ENCODE measurements at regions not wholly inside any gene's neighbourhood (a gene's known extent, or its start where the extent isn't known, plus 50 kb on each side); places are given as distances from the start of the nearest gene placed in this dataset.

DNA sequence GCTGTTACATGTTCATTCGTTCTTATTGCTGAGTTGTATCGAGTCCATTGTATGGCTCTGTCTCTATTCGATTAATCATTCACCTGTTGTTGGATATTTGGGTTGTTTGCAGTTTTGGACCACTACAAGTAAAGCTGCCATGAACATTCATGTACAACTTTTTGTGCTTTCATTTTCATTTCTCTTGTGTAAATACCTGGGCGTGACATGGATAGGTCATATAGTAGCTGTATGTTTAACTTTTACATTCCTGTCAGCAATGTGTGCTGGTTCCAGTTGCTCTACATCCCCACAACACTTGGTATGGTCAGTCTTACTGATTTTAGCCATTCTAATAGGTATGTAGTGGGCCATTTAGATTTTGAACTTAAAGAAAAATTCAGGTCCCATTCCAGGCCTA is 194.2 kb upstream of the PLET1 start:
- Histone ChIP-seq H3K79me1 (ENCODE audit: low read depth, low read length) (no peaks in the 10 kb centered on the region), H3K4me1 (replicated peaks in 1 of 4; ENCODE audit: control insufficient read depth in 3 of 4, insufficient read depth in 4 of 4, low read length in 3 of 4) (no peaks in the 10 kb centered on the region), H4K5ac (ENCODE audit: insufficient read length, low read depth, low read length) (no peak overlapping the region), H3K23me2 (ENCODE audit: low read depth, low read length) (no peaks in the 10 kb centered on the region; the same call in 1 of the 2 replicates), H2BK120ac (replicated peaks; ENCODE audit: low read depth, low read length) (no peak overlapping the region), H2BK5ac (ENCODE audit: low read depth, low read length) (no peak overlapping the region), H4K20me1 (replicated peaks in 1 of 2; ENCODE audit: control insufficient read depth in 1 of 2, insufficient read depth in 2 of 2, low read length in 2 of 2) (no peaks in the 10 kb centered on the region), H3K36me3 (ENCODE audit: control insufficient read depth in 2 of 4, insufficient read depth in 4 of 4, low read length in 3 of 4) (no peaks in the 10 kb centered on the region), H3K9ac (replicated peaks in 1 of 4; ENCODE audit: extremely low read depth in 1 of 4, low read depth in 3 of 4, low read length in 3 of 4) (no peak overlapping the region), H3K14ac (ENCODE audit: insufficient read length) (no peak overlapping the region), H3K4ac (replicated peaks; ENCODE audit: insufficient read length, low read depth, low read length) (no peak overlapping the region), H3K23ac (ENCODE audit: insufficient read length) (no peak overlapping the region), H3K27ac (ENCODE audit: low read depth, low read length) (no peak overlapping the region), H2BK20ac (ENCODE audit: low read length) (no peak overlapping the region), H2AK5ac (ENCODE audit: low read depth, low read length) (no peak overlapping the region), H3K79me2 (ENCODE audit: control insufficient read depth in 1 of 2, insufficient read depth in 2 of 2, low read length in 2 of 2) (no peaks in the 10 kb centered on the region), H2BK12ac (ENCODE audit: low read depth, low read length) (no peak overlapping the region), H3K9me3 (ENCODE audit: insufficient read depth in 2 of 2, low read depth in 1 of 2, low read length in 1 of 2) (no peaks in the 10 kb centered on the region), H3K4me3 (ENCODE audit: extremely low read depth in 1 of 4, insufficient read depth in 2 of 4, low read depth in 3 of 4, low read length in 4 of 4) (no peak overlapping the region), H3K27me3 (replicated peaks in 1 of 4; ENCODE audit: control insufficient read depth in 3 of 4, extremely low read depth in 1 of 4, insufficient read depth in 3 of 4, low read length in 3 of 4) (no peaks in the 10 kb centered on the region; a peak in 1 of 7 replicates), H4K8ac (ENCODE audit: extremely low read depth, insufficient read depth, low read length) (no peak overlapping the region), H4K91ac (replicated peaks; ENCODE audit: insufficient read length, low read length) (no peak overlapping the region), H3K4me2 (ENCODE audit: insufficient read depth in 1 of 2, low read depth in 2 of 2, low read length in 2 of 2) (no peak overlapping the region), H3K18ac (ENCODE audit: extremely low read depth, low read length) (no peak overlapping the region), H2BK15ac (ENCODE audit: low read length) (no peak overlapping the region), H2AFZ (ENCODE audit: low read length) (no peak overlapping the region), H3K56ac (replicated peaks; ENCODE audit: insufficient read length, low read depth, low read length) (no peak overlapping the region)
- DNase-seq (ENCODE audit: low read depth in 1 of 2, low spot score in 2 of 2) (no peak), FAIRE-seq (no peak)
- 95% methylated on average over 4 of the region's 4 CpGs; no CpG with 5 or more reads in 1 of the 2 experiments for WGBS, 2 experiments (ENCODE audit: extremely low coverage in 1 of 2, insufficient coverage in 1 of 2, insufficient read length in 1 of 2, insufficient replicate concordance in 2 of 2, low coverage in 1 of 2, low lambda C conversion rate in 2 of 2, missing lambda C conversion rate in 1 of 2)
- TF ChIP-seq BRCA1 (IDR thresholded peaks at IDR 0.05; ENCODE audit: low read depth, low read length) (no peak), RBBP5 (IDR thresholded peaks at IDR 0.05; ENCODE audit: borderline replicate concordance, low read depth, low read length) (no peak), BCL11A (IDR thresholded peaks at IDR 0.05; ENCODE audit: low read depth in 2 of 2, low read length in 2 of 2) (no peak), CBX8 (IDR thresholded peaks at IDR 0.05; ENCODE audit: borderline replicate concordance, low read depth, low read length) (no peak), SUZ12 (IDR thresholded peaks at IDR 0.05; ENCODE audit: low read length) (no peak), CREB1 (IDR thresholded peaks at IDR 0.05) (no peak), NRF1 (IDR thresholded peaks at IDR 0.05; ENCODE audit: low read depth, low read length) (no peak), KDM4A (IDR thresholded peaks at IDR 0.05; ENCODE audit: low read depth, low read length, severe bottlenecking) (no peak), EP300 (IDR thresholded peaks at IDR 0.05; ENCODE audit: borderline replicate concordance in 1 of 2, low read depth in 2 of 2, low read length in 2 of 2) (no peak), SRF (IDR thresholded peaks at IDR 0.05; ENCODE audit: low read depth, low read length) (no peak)
- ChIA-PET CTCF (ENCODE audit: partially characterized antibody) (interaction anchor here (0.6 to 5.2 kb wide), 43 partner anchors 8 to 946 kb away, joined by 3 to 57 read pairs (median 5); no protein-coding TSS in a partner anchor), POLR2A (ENCODE audit: partially characterized antibody) (no interaction called here)

All from H1 (cell line).